Type B pancreatic cell (in vitro differentiated cells): ENCODE measurements at regions not wholly inside any gene's neighbourhood (a gene's known extent, or its start where the extent isn't known, plus 50 kb on each side); places are given as distances from the start of the nearest gene placed in this dataset.
"Not testable (repeated sequence)": the region's sequence is repeated elsewhere in the genome, so short reads cannot be mapped to it uniquely, and the experiment has no call there.

ENCODE experiments used
- DNase-seq: peaks from one replicate; pipeline ENCODE4 v3.0.0; 2021; ENCODE audit warnings: mixed read lengths; ENCODE audit not compliant: unreplicated experiment; ENCODE audit errors: extremely low spot score
- H3K27ac Mint-ChIP-seq: 2 replicates; pipeline ENCODE4 v1.8.0; 2021; ENCODE audit warnings: mild to moderate bottlenecking, mixed read lengths
- H3K27me3 Mint-ChIP-seq: 2 replicates; pipeline ENCODE4 v1.8.0; 2021; ENCODE audit warnings: mixed read lengths
- H3K36me3 Mint-ChIP-seq: 2 replicates; pipeline ENCODE4 v1.8.0; 2021; ENCODE audit warnings: mixed read lengths
- H3K4me1 Mint-ChIP-seq: one replicate; pipeline ENCODE4 v1.8.0; 2021; ENCODE audit warnings: mixed read lengths; ENCODE audit not compliant: unreplicated experiment
- H3K4me3 Mint-ChIP-seq: 2 replicates; pipeline ENCODE4 v1.8.0; 2021; ENCODE audit warnings: mild to moderate bottlenecking, mixed read lengths
- H3K9me3 Mint-ChIP-seq: 2 replicates; pipeline ENCODE4 v1.8.0; 2021; ENCODE audit warnings: mixed read lengths
- TF ChIP-seq, protein P1 (sequence below): fragments of 200-600 bp; sonication (generic); conservative IDR thresholded peaks from 2 replicates; pipeline ENCODE4 v1.5.0; 2021; ENCODE audit warnings: antibody characterized with exemption, mild to moderate bottlenecking

- no peak for DNase-seq
- Mint-ChIP-seq H3K4me1 (no peaks in the 10 kb centered on the region), H3K9me3 (peaks cover 2% of the 10 kb centered on the region), H3K27me3 (no peaks in the 10 kb centered on the region), H3K36me3 (no peaks in the 10 kb centered on the region), H3K27ac (no peak overlapping the region), H3K4me3 (no peak overlapping the region)
- TF ChIP-seq, protein P1, sequence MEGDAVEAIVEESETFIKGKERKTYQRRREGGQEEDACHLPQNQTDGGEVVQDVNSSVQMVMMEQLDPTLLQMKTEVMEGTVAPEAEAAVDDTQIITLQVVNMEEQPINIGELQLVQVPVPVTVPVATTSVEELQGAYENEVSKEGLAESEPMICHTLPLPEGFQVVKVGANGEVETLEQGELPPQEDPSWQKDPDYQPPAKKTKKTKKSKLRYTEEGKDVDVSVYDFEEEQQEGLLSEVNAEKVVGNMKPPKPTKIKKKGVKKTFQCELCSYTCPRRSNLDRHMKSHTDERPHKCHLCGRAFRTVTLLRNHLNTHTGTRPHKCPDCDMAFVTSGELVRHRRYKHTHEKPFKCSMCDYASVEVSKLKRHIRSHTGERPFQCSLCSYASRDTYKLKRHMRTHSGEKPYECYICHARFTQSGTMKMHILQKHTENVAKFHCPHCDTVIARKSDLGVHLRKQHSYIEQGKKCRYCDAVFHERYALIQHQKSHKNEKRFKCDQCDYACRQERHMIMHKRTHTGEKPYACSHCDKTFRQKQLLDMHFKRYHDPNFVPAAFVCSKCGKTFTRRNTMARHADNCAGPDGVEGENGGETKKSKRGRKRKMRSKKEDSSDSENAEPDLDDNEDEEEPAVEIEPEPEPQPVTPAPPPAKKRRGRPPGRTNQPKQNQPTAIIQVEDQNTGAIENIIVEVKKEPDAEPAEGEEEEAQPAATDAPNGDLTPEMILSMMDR = no peak
Observed at GRCh38 chr10:84860855-84861254, 532.5 kb downstream of the CCSER2 start.

DNA sequence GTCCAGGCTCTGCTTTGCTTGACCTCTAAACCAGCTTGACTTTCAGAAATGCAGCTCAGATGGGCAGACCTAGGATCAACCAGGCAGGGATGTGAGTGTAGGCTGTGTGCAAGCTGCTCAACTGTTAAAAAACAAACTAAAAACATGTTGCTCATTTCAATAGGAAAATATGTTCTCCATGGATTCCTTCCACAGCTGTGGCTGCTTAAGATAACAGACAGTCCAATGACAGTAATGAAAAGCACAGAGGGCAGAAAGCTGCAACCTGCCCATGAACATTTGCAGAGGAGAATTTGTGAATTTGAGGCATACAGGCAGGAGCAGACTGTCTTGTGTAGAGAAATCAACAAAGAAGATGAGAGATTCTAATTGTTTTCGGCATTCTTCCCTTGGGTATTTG is 534.2 kb downstream of the CCSER2 start:
- TF ChIP-seq, protein P1 = no peak
- Mint-ChIP-seq H3K27ac (no peak overlapping the region), H3K36me3 (no peaks in the 10 kb centered on the region), H3K4me3 (no peak overlapping the region), H3K9me3 (peaks cover 6% of the 10 kb centered on the region), H3K4me1 (no peaks in the 10 kb centered on the region), H3K27me3 (no peaks in the 10 kb centered on the region)
- no peak for DNase-seq

DNA sequence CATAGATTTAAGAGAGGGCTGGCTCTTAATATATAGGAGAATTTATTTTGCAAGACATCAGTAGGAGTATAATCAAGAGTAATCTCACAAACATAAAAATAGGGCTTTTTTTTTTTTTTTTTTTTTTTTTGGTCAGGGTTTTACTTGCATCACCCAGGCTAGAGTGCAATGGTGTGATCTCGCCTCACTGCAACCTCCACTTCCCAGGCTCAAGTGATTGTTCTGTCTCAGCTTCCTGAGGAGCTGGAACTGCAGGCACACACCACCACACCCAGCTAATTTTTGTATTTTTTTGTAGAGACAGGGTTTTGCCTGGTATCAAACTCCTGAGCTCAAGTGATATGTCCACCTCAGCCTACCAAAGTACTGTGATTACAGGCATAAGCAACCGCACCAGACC is 535.3 kb downstream of the CCSER2 start:
- TF ChIP-seq, protein P1 = no peak
- no peaks in the 10 kb centered on the region for H3K36me3 Mint-ChIP-seq
- H3K4me1 Mint-ChIP-seq = no peaks in the 10 kb centered on the region
- H3K27me3 Mint-ChIP-seq = no peaks in the 10 kb centered on the region
- H3K9me3 Mint-ChIP-seq = peaks cover 6% of the 10 kb centered on the region
- no peak overlapping the region for H3K27ac Mint-ChIP-seq
- no peak for DNase-seq
- H3K4me3 Mint-ChIP-seq = no peak overlapping the region

GRCh38 chr10:84876116-84876999 is 548.0 kb downstream of the CCSER2 start:
- TF ChIP-seq, protein P1 = no peak

DNA sequence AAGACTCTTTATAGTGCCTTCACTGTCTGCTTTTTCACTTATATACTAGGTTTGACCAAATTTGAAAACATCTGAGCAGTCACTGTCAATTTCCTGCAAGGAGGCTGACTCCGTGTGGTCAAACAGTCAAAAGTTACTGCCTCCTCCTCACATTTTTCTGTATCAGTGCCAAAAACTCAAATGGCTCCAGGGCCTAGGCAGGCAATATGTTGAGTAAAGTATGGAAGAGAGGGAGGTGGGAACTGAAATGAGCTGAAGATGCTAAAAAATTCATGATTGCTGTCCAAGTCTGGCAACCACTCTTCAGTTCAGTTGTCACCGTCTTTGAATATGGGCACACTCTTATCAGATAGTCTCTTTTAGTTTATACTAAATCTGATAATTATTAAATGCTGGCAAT is 551.6 kb downstream of the CCSER2 start:
- Mint-ChIP-seq H3K4me3 (no peak overlapping the region), H3K9me3 (no peaks in the 10 kb centered on the region), H3K27ac (no peak overlapping the region), H3K27me3 (no peaks in the 10 kb centered on the region), H3K4me1 (peaks cover 9% of the 10 kb centered on the region), H3K36me3 (no peaks in the 10 kb centered on the region)
- TF ChIP-seq, protein P1 = no peak
- no peak for DNase-seq

More at GRCh38 chr10:84876116-84876999, 548.0 kb downstream of the CCSER2 start:
- Mint-ChIP-seq H3K27ac (no peak overlapping the region), H3K4me3 (no peak overlapping the region), H3K9me3 (no peaks in the 10 kb centered on the region), H3K27me3 (no peaks in the 10 kb centered on the region), H3K4me1 (peaks cover 9% of the 10 kb centered on the region), H3K36me3 (no peaks in the 10 kb centered on the region)
- DNase-seq = no peak

DNA sequence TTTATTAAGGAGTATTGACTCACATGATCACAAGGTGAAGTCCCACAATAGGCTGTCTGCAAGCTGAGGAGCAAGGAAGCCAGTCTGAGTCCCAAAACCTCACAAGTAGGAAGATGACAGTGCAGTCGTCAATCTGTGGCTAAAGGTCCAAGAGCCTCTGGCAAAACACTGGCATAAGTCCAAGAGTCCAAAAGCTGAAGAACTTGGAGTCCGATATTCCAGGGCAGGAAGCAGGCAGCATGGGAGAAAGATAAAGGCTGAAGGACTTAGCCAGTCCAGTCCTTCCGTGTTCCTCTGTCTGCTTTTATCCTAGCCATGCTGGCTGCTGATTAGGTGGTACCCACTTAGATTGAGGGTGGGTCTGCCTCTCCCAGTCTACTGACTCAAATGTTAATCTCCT is 553.3 kb downstream of the CCSER2 start:
- not testable (repeated sequence) for DNase-seq, H3K4me1 Mint-ChIP-seq, H3K36me3 Mint-ChIP-seq

More for the DNA sequence above, 553.3 kb downstream of the CCSER2 start:
- H3K4me3 Mint-ChIP-seq, H3K9me3 Mint-ChIP-seq, H3K27me3 Mint-ChIP-seq, H3K27ac Mint-ChIP-seq: not testable (repeated sequence)
